ENCODE measurements at regions not wholly inside any gene's neighbourhood (a gene's known extent, or its start where the extent isn't known, plus 50 kb on each side); places are given as distances from the start of the nearest gene placed in this dataset.

GRCh38 chr10:84026821-84027257 lies 112.5 kb upstream of the GHITM start:
- DNase-seq: peak; percentile 4 to 21
- Histone ChIP-seq H3K27ac (no peak overlapping the region), H3K36me3 (no peaks in the 10 kb centered on the region), H3K27me3 (no peaks in the 10 kb centered on the region), H3K9me3 (no peaks in the 10 kb centered on the region), H3K4me1 (no peaks in the 10 kb centered on the region), H3K4me3 (replicated peaks in 1 of 3) (no peak overlapping the region)
- intact Hi-C loops (cut with DNase I): no loop called here
- peak; percentile 14 to 65 (median 50) for TF ChIP-seq CTCF (IDR thresholded peaks at IDR 0.05)
- no peak for TF ChIP-seq POLR2A (IDR thresholded peaks at IDR 0.05)

- Histone ChIP-seq H3K4me1 (no peaks in the 10 kb centered on the region), H3K27me3 (no peaks in the 10 kb centered on the region), H3K9me3 (no peaks in the 10 kb centered on the region), H3K36me3 (no peaks in the 10 kb centered on the region), H3K4me3 (replicated peaks in 1 of 3) (no peak overlapping the region), H3K27ac (no peak overlapping the region)
- TF ChIP-seq CTCF (IDR thresholded peaks at IDR 0.05): no peak
- TF ChIP-seq POLR2A (IDR thresholded peaks at IDR 0.05): no peak
- DNase-seq: no peak
- intact Hi-C loops (cut with DNase I): no loop called here
- WGBS, 2 donors: 83 to 86% methylated on average over 4 of the region's 4 CpGs
These were observed 109.5 kb upstream of the GHITM start for GRCh38 chr10:84029840-84030239.

- DNase-seq: no peak
- Histone ChIP-seq H3K27me3 (no peaks in the 10 kb centered on the region), H3K36me3 (no peaks in the 10 kb centered on the region), H3K4me1 (no peaks in the 10 kb centered on the region), H3K27ac (no peak overlapping the region), H3K9me3 (no peaks in the 10 kb centered on the region), H3K4me3 (replicated peaks in 1 of 3) (no peak overlapping the region)
- TF ChIP-seq CTCF (IDR thresholded peaks at IDR 0.05) (no peak), POLR2A (IDR thresholded peaks at IDR 0.05) (no peak)
- WGBS, 2 donors: 83 to 84% methylated on average over 2 of the region's 2 CpGs
- intact Hi-C loops (cut with DNase I): no loop called here
These were observed 101.3 kb upstream of the GHITM start for GRCh38 chr10:84038035-84038434.

- DNase-seq: no peak
- H3K4me3 ChIP-seq (replicated peaks in 1 of 3): no peak overlapping the region
- no peak for TF ChIP-seq CTCF (IDR thresholded peaks at IDR 0.05)
- no peak overlapping the region for H3K27ac ChIP-seq
- H3K36me3 ChIP-seq: no peaks in the 10 kb centered on the region
- no peaks in the 10 kb centered on the region for H3K9me3 ChIP-seq
- intact Hi-C loops (cut with DNase I): no loop called here
- no peaks in the 10 kb centered on the region for H3K27me3 ChIP-seq
- H3K4me1 ChIP-seq: no peaks in the 10 kb centered on the region
- WGBS, 2 donors: 74 to 76% methylated on average over 5 of the region's 5 CpGs
These were observed 99.4 kb upstream of the GHITM start for GRCh38 chr10:84039957-84040356.

GRCh38 chr10:84047258-84048010 lies 91.9 kb upstream of the GHITM start:
- no peak for DNase-seq
- Histone ChIP-seq H3K27me3 (no peaks in the 10 kb centered on the region), H3K9me3 (no peaks in the 10 kb centered on the region), H3K27ac (no peak overlapping the region), H3K36me3 (no peaks in the 10 kb centered on the region), H3K4me3 (replicated peaks in 1 of 3) (no peak overlapping the region), H3K4me1 (no peaks in the 10 kb centered on the region)
- 79 to 93% methylated on average over 3 of the region's 3 CpGs for WGBS, 2 donors
- TF ChIP-seq POLR2A (IDR thresholded peaks at IDR 0.05) (no peak), CTCF (IDR thresholded peaks at IDR 0.05) (no peak)
- intact Hi-C loops (cut with DNase I): no loop called here

Data from thyroid gland (tissue), 4 donors.